Parathyroid adenoma (tissue), 2 donors: ENCODE measurements at regions not wholly inside any gene's neighbourhood (a gene's known extent, or its start where the extent isn't known, plus 50 kb on each side); places are given as distances from the start of the nearest gene placed in this dataset.
A peak's percentile ranks its signal among the peaks of the same experiment; 100 is the strongest.

ENCODE experiments used
- H2AFZ ChIP-seq: fragments of 300-600 bp; sonication (generic); one replicate; pipeline ENCODE4 v1.7.0; 2017; ENCODE audit warnings: antibody characterized with exemption, mild to moderate bottlenecking
- H3K27ac ChIP-seq: fragments of 300-600 bp; sonication (generic); one replicate; pipeline ENCODE4 v1.7.0; 2017
- H3K27me3 ChIP-seq: fragments of 300-600 bp; sonication (generic); one replicate; pipeline ENCODE4 v1.7.0; 2017; ENCODE audit warnings: low read length; ENCODE audit not compliant: control insufficient read depth, insufficient read depth
- H3K36me3 ChIP-seq: fragments of 300-600 bp; sonication (generic); one replicate; pipeline ENCODE4 v1.7.0; 2017; ENCODE audit warnings: low read length; ENCODE audit not compliant: control insufficient read depth, insufficient read depth
- H3K4me1 ChIP-seq: fragments of 300-600 bp; sonication (generic); one replicate; pipeline ENCODE4 v1.7.0; 2017; ENCODE audit warnings: control low read depth
- H3K4me2 ChIP-seq: fragments of 300-600 bp; sonication (generic); one replicate; pipeline ENCODE4 v1.7.0; 2017; ENCODE audit warnings: low read length
- H3K4me3 ChIP-seq: fragments of 300-600 bp; sonication (generic); one replicate; pipeline ENCODE4 v1.7.0; 2017; ENCODE audit warnings: low read depth, low read length
- H3K79me2 ChIP-seq: fragments of 300-600 bp; sonication (generic); one replicate; pipeline ENCODE4 v1.7.0; 2017; ENCODE audit warnings: control low read depth
- H3K9ac ChIP-seq: fragments of 300-600 bp; sonication (generic); one replicate; pipeline ENCODE4 v1.7.0; 2017; ENCODE audit warnings: mild to moderate bottlenecking
- H3K9me3 ChIP-seq: fragments of 300-600 bp; sonication (generic); one replicate; pipeline ENCODE4 v1.7.0; 2017; ENCODE audit warnings: low read length; ENCODE audit not compliant: control insufficient read depth
- TF ChIP-seq, protein P1 (sequence below): fragments of 300-600 bp; sonication (generic); IDR thresholded peaks from one replicate; pipeline ENCODE4 v1.7.0; 2017; ENCODE audit warnings: antibody characterized with exemption, mild to moderate bottlenecking
- donor health status: primary hyperparathyroidism.

DNA sequence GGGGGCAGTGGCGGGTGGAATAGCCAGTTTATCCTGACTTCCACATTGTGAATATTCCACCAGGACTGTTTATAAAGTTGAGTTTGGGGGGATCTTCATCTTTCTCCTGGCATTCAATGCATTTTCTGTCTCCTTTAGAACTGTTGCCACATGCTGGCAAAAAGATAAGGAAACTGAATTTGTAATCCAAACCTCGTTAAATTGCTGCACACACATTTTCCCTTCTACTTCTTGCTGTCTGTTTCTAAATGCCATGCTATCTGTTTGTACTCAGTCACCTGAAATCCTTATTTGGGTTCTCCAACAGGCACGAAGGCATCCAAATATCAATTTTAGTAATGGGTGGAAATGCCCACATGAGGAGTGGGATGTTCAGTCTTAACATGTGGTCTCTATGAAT lies 180.2 kb upstream of the CCN2 start:
- TF ChIP-seq, protein P1, sequence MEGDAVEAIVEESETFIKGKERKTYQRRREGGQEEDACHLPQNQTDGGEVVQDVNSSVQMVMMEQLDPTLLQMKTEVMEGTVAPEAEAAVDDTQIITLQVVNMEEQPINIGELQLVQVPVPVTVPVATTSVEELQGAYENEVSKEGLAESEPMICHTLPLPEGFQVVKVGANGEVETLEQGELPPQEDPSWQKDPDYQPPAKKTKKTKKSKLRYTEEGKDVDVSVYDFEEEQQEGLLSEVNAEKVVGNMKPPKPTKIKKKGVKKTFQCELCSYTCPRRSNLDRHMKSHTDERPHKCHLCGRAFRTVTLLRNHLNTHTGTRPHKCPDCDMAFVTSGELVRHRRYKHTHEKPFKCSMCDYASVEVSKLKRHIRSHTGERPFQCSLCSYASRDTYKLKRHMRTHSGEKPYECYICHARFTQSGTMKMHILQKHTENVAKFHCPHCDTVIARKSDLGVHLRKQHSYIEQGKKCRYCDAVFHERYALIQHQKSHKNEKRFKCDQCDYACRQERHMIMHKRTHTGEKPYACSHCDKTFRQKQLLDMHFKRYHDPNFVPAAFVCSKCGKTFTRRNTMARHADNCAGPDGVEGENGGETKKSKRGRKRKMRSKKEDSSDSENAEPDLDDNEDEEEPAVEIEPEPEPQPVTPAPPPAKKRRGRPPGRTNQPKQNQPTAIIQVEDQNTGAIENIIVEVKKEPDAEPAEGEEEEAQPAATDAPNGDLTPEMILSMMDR: no peak

DNA sequence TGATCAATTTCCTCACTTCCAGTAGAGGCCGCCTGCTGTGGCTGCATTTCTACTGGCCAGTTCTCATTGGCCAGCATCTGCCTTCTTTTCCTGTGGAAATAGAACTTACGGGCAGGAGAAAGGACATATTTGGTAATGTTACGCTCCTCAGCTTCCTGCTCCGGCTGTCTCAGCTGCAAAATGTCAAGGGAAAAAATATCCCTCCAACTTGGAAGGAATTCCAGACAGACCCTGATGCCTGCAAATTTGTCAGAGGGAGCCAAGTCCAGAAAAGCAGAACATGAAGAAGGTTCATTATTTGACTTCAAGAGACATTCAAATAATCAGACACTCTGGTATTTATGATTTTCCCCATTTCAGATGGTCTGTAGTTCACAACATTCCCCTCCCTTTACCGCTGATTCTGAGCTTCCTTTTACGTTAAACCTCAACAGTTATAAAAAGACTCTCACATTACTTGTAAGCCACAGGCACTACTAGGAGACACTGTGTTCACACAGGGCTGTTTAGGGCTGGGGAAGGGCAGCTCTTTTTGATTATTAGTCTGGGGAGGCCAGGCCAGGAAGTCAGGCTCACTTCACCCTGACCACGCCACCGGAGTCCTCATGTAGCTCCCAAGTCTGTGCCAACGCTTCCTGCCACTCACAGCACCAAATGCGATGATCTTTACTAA lies 179.6 kb upstream of the CCN2 start:
- no peaks in the 10 kb centered on the region for H3K4me1 ChIP-seq
- H3K27me3 ChIP-seq: no peaks in the 10 kb centered on the region
- no peak overlapping the region for H3K4me3 ChIP-seq
- no peaks in the 10 kb centered on the region for H3K9me3 ChIP-seq
- H3K79me2 ChIP-seq: no peaks in the 10 kb centered on the region
- H3K9ac ChIP-seq: no peak overlapping the region
- H2AFZ ChIP-seq: no peak overlapping the region
- TF ChIP-seq, protein P1: no peak
- H3K36me3 ChIP-seq: no peaks in the 10 kb centered on the region
- no peak overlapping the region for H3K4me2 ChIP-seq
- H3K27ac ChIP-seq: peak overlapping the region; percentile 43

More for the DNA sequence above, 180.2 kb upstream of the CCN2 start:
- no peak overlapping the region for H3K9ac ChIP-seq
- no peaks in the 10 kb centered on the region for H3K79me2 ChIP-seq
- no peak overlapping the region for H3K4me2 ChIP-seq
- H3K36me3 ChIP-seq: no peaks in the 10 kb centered on the region
- no peaks in the 10 kb centered on the region for H3K9me3 ChIP-seq
- H3K27ac ChIP-seq: peak overlapping the region; percentile 43
- no peak overlapping the region for H3K4me3 ChIP-seq
- no peak overlapping the region for H2AFZ ChIP-seq
- no peaks in the 10 kb centered on the region for H3K4me1 ChIP-seq
- H3K27me3 ChIP-seq: no peaks in the 10 kb centered on the region

DNA sequence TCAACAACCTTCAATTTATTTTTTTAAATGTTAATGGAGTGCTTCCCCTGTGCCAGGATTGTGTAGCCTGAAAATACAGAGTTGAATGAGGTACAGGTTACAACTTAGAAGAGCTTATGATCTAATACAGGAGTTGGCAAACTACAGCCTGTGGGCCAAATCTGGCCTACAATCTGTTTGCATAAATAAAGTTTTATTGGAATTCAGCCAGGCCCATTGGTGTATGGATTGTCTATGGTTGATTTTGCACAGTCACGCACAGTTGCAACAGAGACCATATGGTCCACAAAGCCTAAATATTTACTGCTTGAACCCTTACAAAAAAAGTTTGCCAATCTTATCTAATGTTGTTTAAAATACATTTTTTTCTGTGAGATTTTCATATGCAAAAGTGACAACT lies 177.3 kb upstream of the CCN2 start:
- H3K4me2 ChIP-seq: no peak overlapping the region
- H3K4me1 ChIP-seq: no peaks in the 10 kb centered on the region
- H3K27me3 ChIP-seq: no peaks in the 10 kb centered on the region
- H3K79me2 ChIP-seq: no peaks in the 10 kb centered on the region
- no peak overlapping the region for H3K4me3 ChIP-seq
- H3K9me3 ChIP-seq: no peaks in the 10 kb centered on the region
- H3K36me3 ChIP-seq: no peaks in the 10 kb centered on the region
- H3K27ac ChIP-seq: no peak overlapping the region
- H2AFZ ChIP-seq: no peak overlapping the region
- no peak overlapping the region for H3K9ac ChIP-seq
- TF ChIP-seq, protein P1: no peak

DNA sequence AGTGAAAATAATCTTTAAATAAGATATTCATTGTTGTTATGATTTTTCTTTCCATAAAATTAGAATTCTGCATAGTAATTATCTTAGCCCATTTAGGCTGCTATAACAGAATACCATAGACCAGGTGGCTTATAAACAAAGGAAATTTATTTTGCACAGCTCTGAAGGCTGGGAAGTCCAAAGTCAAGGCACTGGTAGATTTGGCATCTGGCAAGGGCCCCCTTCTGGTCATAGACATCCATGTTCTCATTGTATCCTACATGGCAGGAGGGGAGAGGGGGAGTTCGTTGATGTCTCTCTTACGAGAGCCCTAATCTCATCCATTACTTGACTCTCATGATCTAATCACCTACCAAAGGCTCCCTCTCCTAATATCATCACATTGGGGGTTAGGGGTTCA lies 175.0 kb upstream of the CCN2 start:
- TF ChIP-seq, protein P1: no peak
- H3K4me3 ChIP-seq: no peak overlapping the region
- H3K36me3 ChIP-seq: no peaks in the 10 kb centered on the region
- H3K9me3 ChIP-seq: no peaks in the 10 kb centered on the region
- H3K4me1 ChIP-seq: no peaks in the 10 kb centered on the region
- H3K9ac ChIP-seq: no peak overlapping the region
- no peak overlapping the region for H3K4me2 ChIP-seq
- no peak overlapping the region for H3K27ac ChIP-seq
- H2AFZ ChIP-seq: no peak overlapping the region
- H3K79me2 ChIP-seq: no peaks in the 10 kb centered on the region
- no peaks in the 10 kb centered on the region for H3K27me3 ChIP-seq

DNA sequence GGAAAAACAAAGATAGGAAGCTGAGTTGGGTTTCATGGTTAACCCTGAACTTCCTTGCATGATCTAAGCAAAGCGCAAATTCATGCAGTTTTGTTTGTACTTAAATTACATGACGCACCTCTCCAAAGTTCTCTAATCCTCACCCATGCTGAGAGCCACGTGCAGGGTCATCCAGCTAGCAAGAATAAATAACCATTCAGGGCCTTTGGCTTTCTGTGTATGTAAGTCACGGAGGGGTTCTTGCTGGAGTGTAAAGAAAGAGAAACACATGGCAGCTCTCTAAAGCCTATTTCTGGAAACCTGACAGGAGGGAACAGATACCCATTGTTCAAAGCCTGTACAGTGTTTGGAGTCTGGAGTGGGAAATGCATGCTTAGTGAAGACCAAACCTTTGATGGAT lies 171.7 kb upstream of the CCN2 start:
- Histone ChIP-seq H3K27me3 (no peaks in the 10 kb centered on the region), H3K36me3 (no peaks in the 10 kb centered on the region), H3K27ac (no peak overlapping the region), H2AFZ (no peak overlapping the region), H3K4me1 (no peaks in the 10 kb centered on the region), H3K9me3 (no peaks in the 10 kb centered on the region), H3K4me2 (no peak overlapping the region), H3K9ac (no peak overlapping the region), H3K4me3 (no peak overlapping the region), H3K79me2 (no peaks in the 10 kb centered on the region)
- TF ChIP-seq, protein P1: no peak
